Natural killer cell (primary cell): ENCODE measurements at regions not wholly inside any gene's neighbourhood (a gene's known extent, or its start where the extent isn't known, plus 50 kb on each side); places are given as distances from the start of the nearest gene placed in this dataset.

Experiments used
- ATAC-seq, 3 donors: fragments of 150-1000 bp in 2 of 3; fragments of 200-7000 bp in 1 of 3; cut with Tn5 transposase; 1 replicate in 1 of 3; 2 replicates in 2 of 3; pipeline ENCODE4 v1.10.0; 2021; ENCODE audit warnings: mild to moderate bottlenecking in 2 of 3, moderate library complexity in 2 of 3
- DNase-seq, 2 donors: peaks; one replicate each; pipeline versions ENCODE4 v3.0.0 to v3.0.0-alpha.2; 2013 to 2021; ENCODE audit warnings: mixed read lengths in 1 of 2
- H3K27ac ChIP-seq: one replicate; pipeline ENCODE4 v1.5.1; 2013; ENCODE audit warnings: mild to moderate bottlenecking, low read length
- H3K27me3 ChIP-seq: one replicate; pipeline ENCODE4 v1.6.1; 2013; ENCODE audit warnings: low read length; ENCODE audit not compliant: control insufficient read depth, insufficient read depth
- H3K36me3 ChIP-seq: one replicate; pipeline ENCODE4 v1.6.1; 2013; ENCODE audit warnings: low read length; ENCODE audit not compliant: control insufficient read depth, insufficient read depth
- H3K4me1 ChIP-seq: one replicate; pipeline ENCODE4 v1.6.1; 2013; ENCODE audit warnings: low read length; ENCODE audit not compliant: control insufficient read depth, insufficient read depth
- H3K4me3 ChIP-seq: one replicate; pipeline ENCODE4 v1.5.1; 2013; ENCODE audit warnings: low read length
- H3K9me3 ChIP-seq: one replicate; pipeline ENCODE4 v1.6.1; 2013; ENCODE audit warnings: low read length; ENCODE audit not compliant: control insufficient read depth, insufficient read depth
- H3K27ac Mint-ChIP-seq, 2 donors: one replicate each; pipeline ENCODE4 v1.8.0; 2022; ENCODE audit warnings: mild to moderate bottlenecking in 2 of 2, mixed read lengths in 2 of 2, moderate library complexity in 1 of 2
- H3K27me3 Mint-ChIP-seq, 2 donors: one replicate each; pipeline ENCODE4 v1.8.0; 2022; ENCODE audit warnings: low read depth in 2 of 2, mixed read lengths in 2 of 2
- H3K36me3 Mint-ChIP-seq: one replicate; pipeline ENCODE4 v1.8.0; 2022; ENCODE audit warnings: mixed read lengths
- H3K4me1 Mint-ChIP-seq, 2 donors: one replicate each; pipeline ENCODE4 v1.8.0; 2022; ENCODE audit warnings: mixed read lengths in 2 of 2
- H3K4me3 Mint-ChIP-seq: one replicate; pipeline ENCODE4 v1.8.0; 2022; ENCODE audit warnings: mild to moderate bottlenecking, moderate library complexity, mixed read lengths
- H3K9me3 Mint-ChIP-seq, 2 donors: one replicate each; pipeline ENCODE4 v1.8.0; 2022; ENCODE audit warnings: mixed read lengths in 2 of 2
- CTCF ChIP-seq: fragments of 200-600 bp; IDR thresholded peaks from one replicate; pipeline ENCODE4 v1.8.0; 2022; ENCODE audit warnings: antibody characterized with exemption
- WGBS: methylation state at CpG from one replicate; pipeline ENCODE4 v1.1.7; 2013; ENCODE audit warnings: missing lambda C conversion rate; ENCODE audit not compliant: insufficient coverage; 5-methylcytosine and 5-hydroxymethylcytosine counted together
- intact Hi-C: fragments of 100-400 bp; cut with micrococcal nuclease; formaldehyde crosslinking; loops from one replicate; pipeline ENCODE4 v1.14.2; 2022

- Histone ChIP-seq H3K36me3 (no peaks in the 10 kb centered on the region), H3K4me3 (no peak overlapping the region), H3K9me3 (no peaks in the 10 kb centered on the region), H3K4me1 (no peaks in the 10 kb centered on the region), H3K27me3 (no peaks in the 10 kb centered on the region), H3K27ac (no peak overlapping the region)
- H3K36me3 Mint-ChIP-seq: no peaks in the 10 kb centered on the region
- no peak for ATAC-seq
- H3K9me3 Mint-ChIP-seq: no peaks in the 10 kb centered on the region
- intact Hi-C loops: no loop called here
- H3K4me3 Mint-ChIP-seq: no peak overlapping the region
- no peak for DNase-seq
- no peaks in the 10 kb centered on the region for H3K27me3 Mint-ChIP-seq
- WGBS: 93% methylated on average over 3 of the region's 3 CpGs
- H3K4me1 Mint-ChIP-seq: no peaks in the 10 kb centered on the region
- H3K27ac Mint-ChIP-seq: no peak overlapping the region
- TF ChIP-seq CTCF: no peak
Measured at GRCh38 chr3:115398506-115398905, 224.8 kb upstream of the GAP43 start.

- Mint-ChIP-seq H3K9me3 (no peaks in the 10 kb centered on the region), H3K4me1 (no peaks in the 10 kb centered on the region), H3K27ac (no peak overlapping the region), H3K36me3 (no peaks in the 10 kb centered on the region), H3K4me3 (no peak overlapping the region), H3K27me3 (no peaks in the 10 kb centered on the region)
- TF ChIP-seq CTCF: no peak
- H3K9me3 ChIP-seq: no peaks in the 10 kb centered on the region
- no peaks in the 10 kb centered on the region for H3K4me1 ChIP-seq
- 86% methylated on average over 4 of the region's 4 CpGs for WGBS
- intact Hi-C loops: no loop called here
- DNase-seq (no peak), ATAC-seq (no peak)
- no peak overlapping the region for H3K4me3 ChIP-seq
- no peaks in the 10 kb centered on the region for H3K27me3 ChIP-seq
- H3K27ac ChIP-seq: no peak overlapping the region
- H3K36me3 ChIP-seq: no peaks in the 10 kb centered on the region
Measured at GRCh38 chr3:115399750-115400149, 223.6 kb upstream of the GAP43 start.

- H3K4me1 ChIP-seq: no peaks in the 10 kb centered on the region
- ATAC-seq: no peak
- H3K27ac ChIP-seq: no peak overlapping the region
- no peaks in the 10 kb centered on the region for H3K27me3 ChIP-seq
- DNase-seq: no peak
- H3K4me3 ChIP-seq: no peak overlapping the region
- TF ChIP-seq CTCF: no peak
- no peaks in the 10 kb centered on the region for H3K4me1 Mint-ChIP-seq
- no peak overlapping the region for H3K27ac Mint-ChIP-seq
- no peak overlapping the region for H3K4me3 Mint-ChIP-seq
- intact Hi-C loops: no loop called here
- WGBS: 100% methylated on average over 2 of the region's 2 CpGs
- peaks cover 0 to 3% of the 10 kb centered on the region in 2 donors for H3K9me3 Mint-ChIP-seq
- no peaks in the 10 kb centered on the region for H3K27me3 Mint-ChIP-seq
- no peaks in the 10 kb centered on the region for H3K9me3 ChIP-seq
- H3K36me3 Mint-ChIP-seq: no peaks in the 10 kb centered on the region
- H3K36me3 ChIP-seq: no peaks in the 10 kb centered on the region
Measured at GRCh38 chr3:115401298-115401697, 222.0 kb upstream of the GAP43 start.

GRCh38 chr3:115401851-115402501 lies 221.3 kb upstream of the GAP43 start:
- Histone ChIP-seq H3K9me3 (no peaks in the 10 kb centered on the region), H3K27ac (no peak overlapping the region), H3K27me3 (no peaks in the 10 kb centered on the region), H3K4me1 (no peaks in the 10 kb centered on the region), H3K4me3 (no peak overlapping the region), H3K36me3 (no peaks in the 10 kb centered on the region)
- ATAC-seq (no peak), DNase-seq (no peak)
- Mint-ChIP-seq H3K27ac (no peak overlapping the region), H3K4me3 (no peak overlapping the region), H3K36me3 (no peaks in the 10 kb centered on the region), H3K27me3 (no peaks in the 10 kb centered on the region), H3K4me1 (no peaks in the 10 kb centered on the region), H3K9me3 (peaks cover 0 to 4% of the 10 kb centered on the region in 2 donors)
- intact Hi-C loops: no loop called here
- WGBS: no CpG with 5 or more reads among the region's 1 CpG
- TF ChIP-seq CTCF: no peak
